A549 (cell line): ENCODE measurements at regions not wholly inside any gene's neighbourhood (a gene's known extent, or its start where the extent isn't known, plus 50 kb on each side); places are given as distances from the start of the nearest gene placed in this dataset.

Experiments used
- ATAC-seq, 2 experiments: fragments of 200-7000 bp in 1 of 2; fragments of >200 bp in 1 of 2; cut with Nextera tagmentation in 1 of 2; cut with Tn5 transposase in 1 of 2; 3 replicates each; pipeline versions ENCODE4 v1.8.0 to v1.9.1; 2018 to 2020; ENCODE audit warnings: mild to moderate bottlenecking in 1 of 2, moderate library complexity in 1 of 2
- CTCF ChIA-PET: fragments of 300-600 bp; sonication (Branson Sonifier 250); formaldehyde crosslinking; extraction: SDS; loops from one replicate; lab custom pipeline; 2021; ENCODE audit warnings: antibody characterized with exemption, inconsistent platforms; lab: Yijun Ruan, JAX
- POLR2A ChIA-PET: fragments of 350-600 bp; formaldehyde crosslinking; extraction: SDS; loops from one replicate; lab custom pipeline; 2021; ENCODE audit warnings: antibody characterized with exemption, inconsistent platforms; lab: Yijun Ruan, JAX
- DNase-seq, 2 experiments: peaks; one replicate each; pipeline versions ENCODE4 v3.0.0 to v3.0.0-alpha.2; 2011 to 2016; ENCODE audit warnings: low read depth in 1 of 2, low spot score in 1 of 2
- FAIRE-seq: peaks from 2 replicates; lab custom pipeline; 2011; peaks lifted over from hg19 to GRCh38; lab: Jason Lieb, UNC
- H3K27ac ChIP-seq, 2 experiments: fragments of >200 bp; sonication (Bioruptor Twin); formaldehyde crosslinking; 3 replicates each; pipeline ENCODE4 v1.5.1; 2016 to 2017
- H3K4me1 ChIP-seq: fragments of >200 bp; sonication (Bioruptor Twin); formaldehyde crosslinking; 3 replicates; pipeline ENCODE4 v1.6.1; 2016
- H3K4me2 ChIP-seq: fragments of >200 bp; sonication (Bioruptor Twin); formaldehyde crosslinking; 3 replicates; pipeline ENCODE4 v1.6.1; 2016
- H3K4me3 ChIP-seq: fragments of >200 bp; sonication (Bioruptor Twin); formaldehyde crosslinking; 3 replicates; pipeline ENCODE4 v1.5.1; 2016
- H3K9me3 ChIP-seq: fragments of >200 bp; sonication (Bioruptor Twin); formaldehyde crosslinking; 3 replicates; pipeline ENCODE4 v1.6.1; 2016
- BHLHE40 ChIP-seq: IDR thresholded peaks from 2 replicates; pipeline ENCODE4 v1.6.1; 2012; ENCODE audit warnings: low read depth, low read length, inconsistent platforms
- CBX8 ChIP-seq: fragments of 200-600 bp; sonication (generic); IDR thresholded peaks from 2 replicates; pipeline ENCODE4 v1.6.1; 2016
- CTCF ChIP-seq: fragments of >200 bp; sonication (Bioruptor Twin); formaldehyde crosslinking; IDR thresholded peaks from 3 replicates; pipeline ENCODE4 v1.5.1; 2016
- E2F6 ChIP-seq: IDR thresholded peaks from 2 replicates; pipeline ENCODE4 v1.6.1; 2012; ENCODE audit warnings: low read depth, borderline replicate concordance
- EHMT2 ChIP-seq: fragments of 200-600 bp; sonication (generic); IDR thresholded peaks from 2 replicates; pipeline ENCODE4 v1.6.1; 2016; ENCODE audit warnings: antibody characterized with exemption, low read depth, mild to moderate bottlenecking, moderate library complexity
- ELK1 ChIP-seq: fragments of 150-350 bp; IDR thresholded peaks from 2 replicates; pipeline ENCODE4 v1.6.1; 2014; ENCODE audit warnings: low read depth, mild to moderate bottlenecking, low read length
- ESRRA ChIP-seq: fragments of 150-350 bp; IDR thresholded peaks from 2 replicates; pipeline ENCODE4 v1.6.1; 2014; ENCODE audit warnings: mild to moderate bottlenecking, low read length, borderline replicate concordance
- FOXS1 ChIP-seq: fragments of 250-450 bp; sonication (Bioruptor Pico); IDR thresholded peaks from 2 replicates; pipeline ENCODE4 v1.5.0; 2020; ENCODE audit warnings: mild to moderate bottlenecking, moderate library complexity
- GATA3 ChIP-seq: IDR thresholded peaks from 2 replicates; pipeline ENCODE4 v1.6.1; 2012; ENCODE audit warnings: borderline replicate concordance
- HDAC2 ChIP-seq: fragments of 200-600 bp; sonication (generic); IDR thresholded peaks from 2 replicates; pipeline ENCODE4 v1.6.1; 2016
- HES2 ChIP-seq: fragments of >200 bp; sonication (Bioruptor Twin); formaldehyde crosslinking; IDR thresholded peaks from 2 replicates; pipeline ENCODE4 v1.6.1; 2016
- HMGXB4 ChIP-seq: fragments of 250-450 bp; sonication (Bioruptor Pico); IDR thresholded peaks from 2 replicates; pipeline ENCODE4 v1.5.0; 2021; ENCODE audit warnings: mild to moderate bottlenecking, moderate library complexity, borderline replicate concordance
- JUNB ChIP-seq: fragments of >200 bp; sonication (Bioruptor Twin); formaldehyde crosslinking; IDR thresholded peaks from 2 replicates; pipeline ENCODE4 v1.6.1; 2016
- KDM1A ChIP-seq: fragments of 200-600 bp; sonication (generic); IDR thresholded peaks from 2 replicates; pipeline ENCODE4 v1.6.1; 2016; ENCODE audit warnings: low read depth, mild to moderate bottlenecking
- KDM5A ChIP-seq: fragments of 200-600 bp; sonication (generic); IDR thresholded peaks from 2 replicates; pipeline ENCODE4 v1.6.1; 2016; ENCODE audit warnings: antibody characterized with exemption, mild to moderate bottlenecking
- MAFK ChIP-seq: fragments of 450-650 bp; IDR thresholded peaks from 2 replicates; pipeline ENCODE4 v1.6.1; 2014; ENCODE audit not compliant: partially characterized antibody
- MAZ ChIP-seq: fragments of 150-350 bp; IDR thresholded peaks from 2 replicates; pipeline ENCODE4 v1.6.1; 2014; ENCODE audit warnings: antibody characterized with exemption, low read depth, low read length, borderline replicate concordance
- NFE2L2 ChIP-seq: fragments of 150-350 bp; conservative IDR thresholded peaks from 2 replicates; pipeline ENCODE4 v1.6.1; 2014; ENCODE audit warnings: low read length
- NPAS2 ChIP-seq: fragments of 250-450 bp; sonication (Bioruptor Pico); IDR thresholded peaks from 2 replicates; pipeline ENCODE4 v1.8.0; 2022; ENCODE audit warnings: mild to moderate bottlenecking, moderate library complexity, borderline replicate concordance
- POLR2A ChIP-seq: IDR thresholded peaks from 2 replicates; pipeline ENCODE4 v1.6.1; 2012; ENCODE audit warnings: mild to moderate bottlenecking, low read length
- RARB ChIP-seq: fragments of 250-450 bp; sonication (Bioruptor Pico); IDR thresholded peaks from 2 replicates; pipeline ENCODE4 v1.8.0; 2021; ENCODE audit warnings: mild to moderate bottlenecking, moderate library complexity
- REST ChIP-seq: fragments of 200-600 bp; sonication (generic); IDR thresholded peaks from 2 replicates; pipeline ENCODE4 v1.6.1; 2016; ENCODE audit warnings: antibody characterized with exemption, mild to moderate bottlenecking, moderate library complexity
- RFX5 ChIP-seq: fragments of 450-650 bp; IDR thresholded peaks from 2 replicates; pipeline ENCODE4 v1.7.1; 2014; ENCODE audit warnings: antibody characterized with exemption, mild to moderate bottlenecking, moderate library complexity
- SREBF2 ChIP-seq: fragments of 450-650 bp; IDR thresholded peaks from 2 replicates; pipeline ENCODE4 v1.6.1; 2014; ENCODE audit warnings: mild to moderate bottlenecking, moderate library complexity
- ZFP36 ChIP-seq: fragments of 450-650 bp; IDR thresholded peaks from 2 replicates; pipeline ENCODE4 v1.6.1; 2014; ENCODE audit warnings: borderline replicate concordance; ENCODE audit not compliant: partially characterized antibody
- ZNF302 ChIP-seq: fragments of 250-450 bp; sonication (Bioruptor Pico); IDR thresholded peaks from 2 replicates; pipeline ENCODE4 v1.9.0; 2021; ENCODE audit warnings: inconsistent platforms, mild to moderate bottlenecking, moderate library complexity
- WGBS: methylation state at CpG from one replicate; pipeline ENCODE4 v1.1.6; 2017; ENCODE audit errors: missing lambda C conversion rate; 5-methylcytosine and 5-hydroxymethylcytosine counted together

- no peak for FAIRE-seq
- H3K27ac ChIP-seq = no peak overlapping the region
- TF ChIP-seq REST = no peak
- no peak for TF ChIP-seq HES2
- no peak for TF ChIP-seq MAFK
- no peak for TF ChIP-seq POLR2A
- no peak for TF ChIP-seq NPAS2
- TF ChIP-seq FOXS1 (CRISPR knock-in tag) = no peak
- TF ChIP-seq ELK1 = no peak
- TF ChIP-seq BHLHE40 = no peak
- no peak for TF ChIP-seq MAZ
- TF ChIP-seq JUNB = no peak
- TF ChIP-seq HMGXB4 (CRISPR knock-in tag) = no peak
- no peak for TF ChIP-seq CTCF
- TF ChIP-seq ZNF302 = no peak
- no peak for TF ChIP-seq E2F6
- TF ChIP-seq RARB (CRISPR knock-in tag) = no peak
- TF ChIP-seq ESRRA = no peak
- no peak for TF ChIP-seq KDM5A
- TF ChIP-seq NFE2L2 = no peak
- TF ChIP-seq, all 56 proteins: peak for 0
- no peaks in the 10 kb centered on the region for H3K4me1 ChIP-seq
- no peaks in the 10 kb centered on the region for H3K9me3 ChIP-seq
- WGBS = 29% methylated on average over 3 of the region's 3 CpGs
- POLR2A ChIA-PET = no interaction called here
- H3K4me2 ChIP-seq = no peak overlapping the region
- CTCF ChIA-PET = interaction anchor here (1.7 kb wide), 1 partner anchor 26 kb away, joined by 4 read pairs; no protein-coding TSS in a partner anchor
- DNase-seq = no peak
- H3K4me3 ChIP-seq = no peak overlapping the region
- no peak for ATAC-seq
Observed at GRCh38 chr3:99199021-99199420, 297.5 kb upstream of the DCBLD2 start.

- no peak overlapping the region for H3K27ac ChIP-seq
- no peak overlapping the region for H3K4me2 ChIP-seq
- H3K4me1 ChIP-seq = no peaks in the 10 kb centered on the region
- TF ChIP-seq KDM1A = no peak
- TF ChIP-seq RFX5 = no peak
- TF ChIP-seq POLR2A = no peak
- no peak for TF ChIP-seq CTCF
- TF ChIP-seq HDAC2 = no peak
- no peak for TF ChIP-seq CBX8
- no peak for TF ChIP-seq HES2
- no peak for TF ChIP-seq ZFP36
- no peak for TF ChIP-seq GATA3
- TF ChIP-seq NFE2L2 = no peak
- no peak for TF ChIP-seq EHMT2
- no peak for TF ChIP-seq SREBF2
- no peak overlapping the region for H3K4me3 ChIP-seq
- DNase-seq = no peak
- ChIA-PET CTCF (no interaction called here), POLR2A (no interaction called here)
- H3K9me3 ChIP-seq = no peaks in the 10 kb centered on the region
- ATAC-seq = no peak
- 36% methylated on average over 3 of the region's 3 CpGs for WGBS
- no peak for FAIRE-seq
Observed at GRCh38 chr3:99191186-99191585, 289.7 kb upstream of the DCBLD2 start.
